Astrocyte (in vitro differentiated cells and primary cell): ENCODE measurements at regions not wholly inside any gene's neighbourhood (a gene's known extent, or its start where the extent isn't known, plus 50 kb on each side); places are given as distances from the start of the nearest gene placed in this dataset.

Experiments
- DNase-seq: peaks from one replicate; pipeline ENCODE4 v3.0.0-alpha.2; 2010; ENCODE audit warnings: low read depth
- FAIRE-seq: peaks from 2 replicates; lab custom pipeline; 2011; peaks lifted over from hg19 to GRCh38; lab: Jason Lieb, UNC
- H2AFZ ChIP-seq: 2 replicates; pipeline ENCODE4 v1.6.0; 2012; ENCODE audit warnings: low read depth, low read length, inconsistent platforms
- H3K27ac ChIP-seq: 2 replicates; pipeline ENCODE4 v1.5.1; 2011; ENCODE audit warnings: low read depth, low read length, inconsistent platforms
- H3K27me3 ChIP-seq: 2 replicates; pipeline ENCODE4 v1.6.0; 2011; ENCODE audit warnings: low read length, inconsistent platforms; ENCODE audit not compliant: insufficient read depth
- H3K36me3 ChIP-seq: 2 replicates; pipeline ENCODE4 v1.5.1; 2011; ENCODE audit warnings: low read length, inconsistent platforms; ENCODE audit not compliant: insufficient read depth
- H3K4me1 ChIP-seq: 2 replicates; pipeline ENCODE4 v1.5.1; 2011; ENCODE audit warnings: low read length, inconsistent platforms; ENCODE audit not compliant: insufficient read depth
- H3K4me2 ChIP-seq: 2 replicates; pipeline ENCODE4 v1.6.0; 2012; ENCODE audit warnings: low read length, inconsistent platforms
- H3K4me3 ChIP-seq: 2 replicates; pipeline ENCODE4 v1.5.1; 2011; ENCODE audit warnings: low read depth, mild to moderate bottlenecking, low read length, inconsistent platforms; ENCODE audit not compliant: insufficient read depth
- H3K79me2 ChIP-seq: 2 replicates; pipeline ENCODE4 v1.6.0; 2012; ENCODE audit warnings: mild to moderate bottlenecking, low read length, inconsistent platforms; ENCODE audit not compliant: insufficient read depth
- H3K9ac ChIP-seq: 2 replicates; pipeline ENCODE4 v1.6.0; 2012; ENCODE audit warnings: mild to moderate bottlenecking, low read length, inconsistent platforms
- H3K9me3 ChIP-seq: 2 replicates; pipeline ENCODE4 v1.5.1; 2012; ENCODE audit warnings: low read depth, mild to moderate bottlenecking, low read length, inconsistent platforms; ENCODE audit not compliant: insufficient read depth
- H4K20me1 ChIP-seq: 2 replicates; pipeline ENCODE4 v1.6.0; 2012; ENCODE audit warnings: low read length, inconsistent platforms; ENCODE audit not compliant: insufficient read depth
- H3K27ac Mint-ChIP-seq: one replicate; pipeline ENCODE4 v1.8.0; 2021; ENCODE audit warnings: mild to moderate bottlenecking, mixed read lengths; ENCODE audit not compliant: unreplicated experiment
- H3K27me3 Mint-ChIP-seq: one replicate; pipeline ENCODE4 v1.8.0; 2021; ENCODE audit warnings: low read depth, mixed read lengths; ENCODE audit not compliant: unreplicated experiment
- H3K36me3 Mint-ChIP-seq: one replicate; pipeline ENCODE4 v1.8.0; 2021; ENCODE audit warnings: low read depth, mixed read lengths; ENCODE audit not compliant: unreplicated experiment
- H3K4me1 Mint-ChIP-seq: one replicate; pipeline ENCODE4 v1.8.0; 2021; ENCODE audit warnings: low read depth, mixed read lengths; ENCODE audit not compliant: unreplicated experiment
- H3K4me3 Mint-ChIP-seq: one replicate; pipeline ENCODE4 v1.8.0; 2021; ENCODE audit warnings: mild to moderate bottlenecking, moderate library complexity, mixed read lengths; ENCODE audit not compliant: unreplicated experiment
- H3K9me3 Mint-ChIP-seq: one replicate; pipeline ENCODE4 v1.8.0; 2021; ENCODE audit warnings: mild to moderate bottlenecking, mixed read lengths; ENCODE audit not compliant: unreplicated experiment
- CTCF ChIP-seq: IDR thresholded peaks from 2 replicates; pipeline ENCODE4 v1.5.1; 2011; ENCODE audit warnings: low read depth, mild to moderate bottlenecking, inconsistent platforms, low read length, moderate library complexity; ENCODE audit not compliant: insufficient read depth
- EZH2 ChIP-seq: IDR thresholded peaks from 2 replicates; pipeline ENCODE4 v1.6.1; 2012; ENCODE audit warnings: mild to moderate bottlenecking, low read length, inconsistent platforms; ENCODE audit not compliant: insufficient read depth

GRCh38 chr14:81738946-81739659 is 205.4 kb upstream of the SEL1L start:
- no peak overlapping the region for H3K4me2 ChIP-seq
- H4K20me1 ChIP-seq: no peaks in the 10 kb centered on the region
- no peak overlapping the region for H3K27ac ChIP-seq
- no peak overlapping the region for H2AFZ ChIP-seq
- H3K79me2 ChIP-seq: no peaks in the 10 kb centered on the region
- no peaks in the 10 kb centered on the region for H3K9me3 Mint-ChIP-seq
- no peak overlapping the region for H3K27ac Mint-ChIP-seq
- FAIRE-seq: no peak
- H3K36me3 ChIP-seq: no peaks in the 10 kb centered on the region
- no peak overlapping the region for H3K4me3 Mint-ChIP-seq
- H3K36me3 Mint-ChIP-seq: no peaks in the 10 kb centered on the region
- H3K4me1 ChIP-seq: no peaks in the 10 kb centered on the region
- no peak for DNase-seq
- no peaks in the 10 kb centered on the region for H3K4me1 Mint-ChIP-seq
- H3K9me3 ChIP-seq: no peaks in the 10 kb centered on the region
- no peak for TF ChIP-seq EZH2
- no peak for TF ChIP-seq CTCF
- no peaks in the 10 kb centered on the region for H3K27me3 Mint-ChIP-seq
- H3K27me3 ChIP-seq: no peaks in the 10 kb centered on the region
- no peak overlapping the region for H3K9ac ChIP-seq
- no peak overlapping the region for H3K4me3 ChIP-seq

GRCh38 chr14:81743605-81744004 is 210.0 kb upstream of the SEL1L start:
- Histone ChIP-seq H3K27ac (no peak overlapping the region), H4K20me1 (no peaks in the 10 kb centered on the region), H2AFZ (no peak overlapping the region), H3K79me2 (no peaks in the 10 kb centered on the region), H3K36me3 (no peaks in the 10 kb centered on the region), H3K4me2 (no peak overlapping the region), H3K9me3 (no peaks in the 10 kb centered on the region), H3K9ac (no peak overlapping the region), H3K4me3 (no peak overlapping the region), H3K27me3 (no peaks in the 10 kb centered on the region), H3K4me1 (no peaks in the 10 kb centered on the region)
- TF ChIP-seq EZH2: no peak
- no peak for TF ChIP-seq CTCF
- Mint-ChIP-seq H3K4me3 (no peak overlapping the region), H3K27ac (no peak overlapping the region), H3K36me3 (no peaks in the 10 kb centered on the region), H3K4me1 (no peaks in the 10 kb centered on the region), H3K27me3 (no peaks in the 10 kb centered on the region), H3K9me3 (no peaks in the 10 kb centered on the region)
- no peak for DNase-seq
- FAIRE-seq: no peak

- Mint-ChIP-seq H3K36me3 (no peaks in the 10 kb centered on the region), H3K9me3 (no peaks in the 10 kb centered on the region), H3K27me3 (no peaks in the 10 kb centered on the region), H3K4me3 (no peak overlapping the region), H3K4me1 (no peaks in the 10 kb centered on the region), H3K27ac (no peak overlapping the region)
- H3K36me3 ChIP-seq: no peaks in the 10 kb centered on the region
- FAIRE-seq: no peak
- H3K4me1 ChIP-seq: no peaks in the 10 kb centered on the region
- no peaks in the 10 kb centered on the region for H4K20me1 ChIP-seq
- no peak overlapping the region for H3K27ac ChIP-seq
- TF ChIP-seq CTCF (no peak), EZH2 (no peak)
- no peaks in the 10 kb centered on the region for H3K79me2 ChIP-seq
- H3K4me2 ChIP-seq: no peak overlapping the region
- no peak overlapping the region for H3K4me3 ChIP-seq
- H3K9me3 ChIP-seq: no peaks in the 10 kb centered on the region
- H2AFZ ChIP-seq: no peak overlapping the region
- DNase-seq: no peak
- no peak overlapping the region for H3K9ac ChIP-seq
- H3K27me3 ChIP-seq: no peaks in the 10 kb centered on the region
Observed at GRCh38 chr14:81751198-81751597, 217.5 kb upstream of the SEL1L start.
